Epidermal melanocyte (primary cell): ENCODE measurements at regions not wholly inside any gene's neighbourhood (a gene's known extent, or its start where the extent isn't known, plus 50 kb on each side); places are given as distances from the start of the nearest gene placed in this dataset.
"Not testable (repeated sequence)": the region's sequence is repeated elsewhere in the genome, so short reads cannot be mapped to it uniquely, and the experiment has no call there.

Experiments
- DNase-seq: peaks from one replicate; pipeline ENCODE4 v3.0.0; 2011; ENCODE audit warnings: low spot score; ENCODE audit not compliant: insufficient read length

DNA sequence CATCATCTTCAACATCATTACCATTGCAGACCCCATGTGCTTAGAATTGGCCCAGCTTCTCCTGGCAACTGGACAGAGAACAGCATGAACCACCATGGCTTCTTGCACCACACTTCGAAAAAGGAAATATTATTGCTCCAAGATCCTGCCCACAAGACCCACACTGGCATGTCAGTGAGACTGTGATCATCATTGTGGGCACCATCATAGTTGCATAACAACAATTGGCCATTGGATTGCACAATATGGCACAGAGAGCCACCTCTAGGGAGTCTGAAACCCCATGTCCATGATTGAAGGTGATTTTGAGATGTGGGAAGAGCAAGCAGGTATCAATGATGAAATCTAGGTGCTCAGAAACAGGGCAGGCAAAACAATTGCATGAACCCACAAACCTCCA lies 918.9 kb downstream of the GRID1 start:
- DNase-seq: no peak

DNA sequence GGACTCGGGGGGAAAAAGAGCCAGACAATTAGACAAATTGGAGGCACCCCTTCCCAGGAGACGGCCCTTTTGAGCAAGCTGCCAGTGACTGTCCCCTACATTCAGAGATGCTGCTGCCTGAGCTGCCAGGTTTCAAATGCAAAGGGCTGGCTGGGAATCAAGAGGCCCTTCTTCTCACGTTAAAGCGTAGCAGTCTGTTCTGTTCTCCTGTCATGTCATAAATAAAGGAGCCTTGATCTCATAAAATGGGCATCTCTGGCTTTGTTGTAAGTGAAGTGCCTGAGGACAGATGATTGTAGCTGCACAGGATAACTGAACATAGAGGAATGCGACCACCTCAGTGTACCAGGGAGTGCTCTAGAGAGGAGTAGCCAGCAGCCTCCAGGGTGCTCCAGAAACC lies 917.9 kb downstream of the GRID1 start:
- DNase-seq: no peak

DNA sequence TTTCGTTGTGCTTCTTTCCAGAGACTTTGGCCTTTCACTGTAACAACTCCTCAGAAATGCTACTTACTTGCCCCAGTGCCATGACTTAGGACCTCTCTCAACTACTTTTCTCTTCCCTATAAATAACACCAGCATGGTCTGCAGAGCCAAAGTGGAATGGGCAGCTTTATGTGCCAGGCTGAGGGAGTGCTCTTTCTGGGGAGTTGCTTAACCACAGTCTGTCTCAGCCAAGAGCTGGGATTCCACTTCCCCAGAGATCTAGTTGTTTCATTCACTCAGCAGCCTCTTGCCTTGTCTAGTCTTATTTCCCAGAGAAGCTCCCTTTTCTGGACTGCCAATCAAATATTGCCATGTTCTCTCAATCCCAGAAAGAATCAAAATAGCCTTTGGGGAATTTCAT lies 912.2 kb downstream of the GRID1 start:
- no peak for DNase-seq

DNA sequence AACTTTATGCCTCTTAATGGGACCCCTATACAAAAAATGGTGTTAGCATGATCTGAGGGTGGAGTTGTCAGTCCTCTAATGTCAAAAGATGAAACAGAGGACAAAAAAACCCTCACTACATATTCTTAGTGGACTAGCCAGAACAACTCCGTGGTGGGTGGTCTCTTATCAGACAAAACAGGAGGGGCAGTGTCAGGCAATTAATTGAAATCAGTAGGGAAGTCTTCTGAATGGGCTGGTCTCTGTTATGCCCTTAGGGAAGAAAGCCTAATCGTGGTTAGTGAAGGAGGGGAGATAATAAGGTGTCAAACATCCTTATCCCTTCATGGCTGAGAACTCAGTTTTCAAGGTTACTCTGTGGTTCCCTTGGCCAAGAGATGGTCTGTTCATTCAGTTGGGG lies 909.4 kb downstream of the GRID1 start:
- no peak for DNase-seq

DNA sequence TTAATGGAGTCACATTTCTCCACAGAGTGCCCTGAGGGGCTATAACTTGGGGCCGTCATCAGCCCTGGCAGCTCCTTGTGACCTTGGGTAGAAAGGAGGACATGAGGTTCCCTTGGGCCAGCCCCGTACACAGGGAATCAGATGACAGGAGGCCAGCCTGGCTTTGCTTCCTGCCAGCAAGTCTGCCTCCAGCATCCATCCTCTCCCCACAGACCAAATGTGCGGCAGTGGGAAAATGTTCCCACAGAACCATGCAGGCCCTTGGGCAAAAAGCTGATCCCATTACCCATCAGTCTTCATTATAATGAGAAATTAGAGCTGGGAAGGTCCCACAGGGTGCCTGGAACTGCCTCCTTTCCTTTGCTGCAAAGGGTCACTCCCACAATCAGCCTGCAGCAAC lies 908.3 kb downstream of the GRID1 start:
- no peak for DNase-seq

DNA sequence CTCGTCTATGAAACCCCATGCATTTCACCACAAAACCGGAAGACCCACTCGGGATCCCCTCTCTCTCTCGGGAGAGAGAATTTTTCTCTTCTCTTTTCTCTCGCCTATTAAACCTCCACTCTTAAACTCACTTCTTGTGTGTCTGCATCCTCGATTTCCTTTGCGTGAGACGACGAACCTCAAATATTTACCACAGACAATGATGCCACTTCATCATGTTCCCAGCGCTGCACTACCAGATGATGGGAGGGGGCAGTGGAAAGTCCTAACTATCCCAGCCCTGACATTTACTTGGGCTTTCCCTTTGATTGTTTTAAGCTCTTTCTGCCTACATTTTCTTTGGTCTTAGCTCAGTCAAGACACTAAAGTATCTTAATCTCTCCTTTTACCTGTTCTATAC lies 906.7 kb downstream of the GRID1 start:
- DNase-seq: no peak

DNA sequence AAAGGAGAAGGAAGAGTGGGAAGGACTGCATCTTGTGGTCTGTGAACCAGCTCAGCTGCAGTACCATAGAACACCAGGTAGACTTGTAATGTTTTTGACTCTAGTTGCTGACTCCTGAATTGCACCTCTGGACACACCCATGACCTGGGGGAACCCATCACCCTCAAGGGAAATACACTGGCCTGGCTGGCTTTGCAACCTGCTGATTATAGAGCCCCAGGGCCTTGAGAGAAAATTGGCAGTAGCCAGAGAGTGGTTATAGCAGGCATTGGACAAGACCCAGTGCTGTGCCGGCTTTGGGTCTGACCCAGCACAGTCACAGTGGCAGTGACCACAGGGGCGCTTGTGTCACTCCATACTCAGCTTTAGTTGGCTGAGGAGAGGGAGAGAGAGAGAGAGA lies 902.3 kb downstream of the GRID1 start:
- DNase-seq: no peak

DNA sequence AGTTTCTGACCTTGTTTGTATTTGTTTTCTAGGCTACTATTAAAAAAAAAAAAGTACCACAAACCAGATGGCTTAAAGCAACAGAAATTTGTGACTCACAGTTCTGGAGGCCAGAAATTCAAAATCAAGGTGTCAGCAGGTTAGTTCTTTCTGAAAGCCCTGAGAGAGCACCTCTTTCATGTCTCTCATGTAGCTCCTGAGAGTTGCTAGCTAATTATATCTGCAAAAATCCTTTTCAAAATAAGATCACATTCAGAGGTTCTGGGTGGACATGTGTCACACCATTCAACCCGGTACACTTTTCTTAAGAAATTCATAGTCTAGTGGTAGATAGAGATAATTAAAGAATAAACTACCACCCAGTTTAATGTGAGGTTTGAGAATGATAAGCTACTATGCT lies 888.6 kb downstream of the GRID1 start:
- no peak for DNase-seq

DNA sequence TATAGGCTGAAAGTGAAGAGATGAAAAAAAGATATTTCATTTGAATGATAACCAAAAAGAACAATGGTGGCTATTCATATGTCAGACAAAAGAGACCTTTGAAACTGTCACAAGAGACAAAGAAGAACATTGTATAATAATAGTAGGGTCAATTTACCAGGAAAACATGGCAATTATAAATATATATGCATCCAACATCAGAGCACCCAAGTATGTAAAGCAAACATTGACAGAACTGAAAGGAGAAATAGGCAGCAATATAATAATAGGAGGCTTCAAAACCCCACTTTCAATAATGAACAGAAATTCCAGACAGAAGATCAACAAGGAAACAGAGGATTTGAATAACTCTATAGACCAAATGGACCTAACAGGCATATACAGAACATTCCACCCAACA lies 876.2 kb downstream of the GRID1 start:
- DNase-seq: no peak

DNA sequence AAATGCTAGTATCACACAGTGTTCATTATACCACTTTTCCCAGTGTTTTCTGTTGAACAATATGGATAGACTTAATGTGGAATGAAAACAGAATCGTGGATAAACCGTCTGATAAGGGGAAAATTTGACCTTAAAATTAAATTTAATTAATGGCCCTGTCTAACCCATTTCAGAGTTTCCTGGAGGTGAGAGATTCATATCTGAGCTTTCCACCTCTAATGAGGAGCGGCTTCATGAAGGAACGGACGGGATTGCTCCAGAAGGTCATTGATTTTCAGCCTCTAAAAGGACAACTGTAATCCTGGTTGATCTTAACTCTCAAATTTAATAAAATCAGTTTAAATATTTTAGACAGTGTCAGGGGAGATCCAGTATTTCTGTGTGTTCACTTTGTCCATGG lies 874.9 kb downstream of the GRID1 start:
- DNase-seq: no peak

DNA sequence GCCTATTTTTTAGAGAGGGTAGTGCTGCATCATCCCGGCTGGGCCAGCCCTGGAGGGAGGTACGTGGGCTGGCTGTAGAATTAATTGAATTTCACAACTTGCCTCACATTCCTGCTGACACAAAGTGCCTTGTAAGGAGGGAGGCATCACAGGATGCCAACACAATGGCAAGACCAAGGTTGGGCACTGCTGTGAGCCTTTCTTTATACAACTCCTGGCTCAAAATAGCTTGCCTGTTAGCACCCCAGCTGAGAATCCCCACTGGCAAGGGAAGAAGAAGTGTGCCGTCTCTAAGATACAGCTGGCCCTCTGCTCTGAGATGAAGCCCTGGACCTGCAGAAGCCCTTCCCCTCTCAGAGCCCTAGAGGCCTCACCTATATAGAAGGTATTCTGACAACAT lies 873.9 kb downstream of the GRID1 start:
- no peak for DNase-seq

DNA sequence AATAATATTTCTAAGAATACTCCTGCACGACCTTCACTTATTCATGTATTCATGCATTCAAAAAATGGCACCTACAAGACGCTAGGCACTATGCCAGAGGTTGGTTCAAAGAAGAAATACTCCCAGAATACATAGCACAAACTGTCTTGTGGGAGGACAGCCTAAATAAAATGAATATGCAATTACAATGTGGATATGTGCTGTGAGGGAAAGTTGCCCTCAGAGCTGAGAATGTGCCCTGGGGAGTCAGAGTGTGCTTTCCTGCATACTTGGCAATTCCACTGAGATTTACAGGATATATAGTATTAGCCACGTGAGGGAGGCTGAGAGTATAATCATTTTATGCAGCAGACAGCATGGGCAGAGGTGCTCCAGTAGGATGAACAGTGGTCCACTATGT lies 872.9 kb downstream of the GRID1 start:
- DNase-seq: no peak

DNA sequence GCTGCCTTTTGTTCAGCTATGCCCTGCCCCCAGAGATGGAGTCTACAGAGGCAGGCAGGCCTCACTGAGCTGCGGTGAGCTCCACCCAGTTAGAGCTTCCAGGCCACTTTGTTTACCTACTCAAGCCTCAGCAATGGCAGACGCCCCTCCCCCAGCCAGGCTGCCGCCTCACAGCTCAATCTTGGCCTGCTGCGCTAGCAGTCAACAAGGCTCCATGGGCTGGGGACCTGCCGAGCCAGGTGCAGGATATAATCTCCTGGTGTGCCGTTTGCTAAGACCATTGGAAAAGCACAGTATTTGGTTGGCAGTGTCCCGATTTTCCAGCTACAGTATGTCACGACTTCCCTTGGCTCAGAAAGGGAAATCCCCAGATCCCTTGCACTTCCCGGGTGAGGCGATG lies 862.0 kb downstream of the GRID1 start:
- DNase-seq: not testable (repeated sequence)

DNA sequence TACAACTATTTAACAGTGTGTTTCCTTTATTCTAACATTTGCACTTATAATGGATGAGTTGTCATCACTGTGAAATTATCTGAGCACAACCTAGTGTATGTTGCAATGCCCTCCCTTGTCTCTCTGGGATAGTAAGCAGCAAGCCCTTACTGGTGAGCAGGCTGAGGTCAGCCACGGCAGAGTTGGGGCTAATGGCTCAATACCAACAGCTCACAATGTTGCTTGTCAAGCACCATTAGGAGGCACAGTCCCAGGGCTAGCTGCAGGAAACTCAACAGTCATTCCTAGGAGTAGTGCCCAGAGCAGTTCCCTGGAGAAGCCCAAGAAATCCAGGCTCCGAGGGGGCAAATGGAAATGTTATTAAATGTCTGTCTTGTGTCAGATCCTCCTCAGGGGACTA lies 858.4 kb downstream of the GRID1 start:
- DNase-seq: no peak

DNA sequence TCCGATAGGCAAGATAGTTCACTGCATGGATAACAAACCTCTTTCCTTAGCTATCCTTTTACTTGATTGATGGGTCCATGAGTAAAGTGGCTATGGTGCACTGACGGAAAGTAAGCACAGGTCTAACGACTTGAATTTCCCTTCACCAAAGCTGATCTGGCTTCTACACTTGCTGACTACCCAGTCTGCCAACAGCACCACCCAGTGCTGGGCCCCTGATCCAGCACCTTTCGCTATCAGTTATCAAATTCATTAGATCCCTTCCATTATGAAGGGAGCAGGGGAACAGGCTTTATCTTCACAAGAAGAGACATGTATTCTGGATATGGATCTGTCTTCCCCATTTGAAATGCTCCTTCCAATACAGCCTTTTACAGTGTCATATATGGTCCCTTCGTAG lies 855.9 kb downstream of the GRID1 start:
- DNase-seq: no peak

DNA sequence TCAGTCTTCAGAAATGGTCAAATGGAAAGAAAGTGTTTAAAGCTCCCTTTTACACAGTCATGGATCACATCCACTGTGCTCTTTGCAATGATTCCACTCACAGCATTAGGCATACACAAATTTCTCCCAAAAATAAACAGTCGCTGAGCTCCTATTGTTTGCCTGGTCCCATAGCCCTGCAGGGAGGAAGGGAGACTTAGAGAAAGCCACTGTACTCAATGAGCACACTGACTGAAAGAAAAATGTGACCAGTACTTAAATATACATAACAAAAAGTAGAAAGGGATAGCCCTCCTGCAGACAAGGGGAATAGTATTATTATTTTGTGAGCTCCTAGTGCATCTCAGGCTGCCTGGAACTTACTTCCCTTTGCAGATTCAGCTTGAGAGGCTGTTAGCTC lies 853.2 kb downstream of the GRID1 start:
- DNase-seq: no peak

DNA sequence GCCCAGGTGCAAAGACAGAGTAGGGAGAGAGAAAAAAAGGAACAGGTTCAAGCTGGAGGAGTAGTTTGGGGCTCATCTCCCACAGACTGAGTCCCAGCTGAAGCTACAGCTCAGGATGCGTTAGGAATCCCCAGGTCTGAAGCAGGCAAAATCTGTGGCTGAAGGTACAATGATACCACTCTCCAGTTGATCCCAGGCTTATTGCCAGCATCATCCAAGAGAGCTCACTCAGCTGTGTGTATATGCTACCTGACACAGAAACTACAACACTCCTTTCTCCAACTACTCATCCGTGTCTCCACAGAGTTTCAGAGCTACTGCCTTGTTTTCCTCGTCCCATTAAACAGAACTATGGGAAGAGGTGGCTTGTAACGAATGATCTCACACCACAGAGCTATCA lies 851.3 kb downstream of the GRID1 start:
- no peak for DNase-seq

DNA sequence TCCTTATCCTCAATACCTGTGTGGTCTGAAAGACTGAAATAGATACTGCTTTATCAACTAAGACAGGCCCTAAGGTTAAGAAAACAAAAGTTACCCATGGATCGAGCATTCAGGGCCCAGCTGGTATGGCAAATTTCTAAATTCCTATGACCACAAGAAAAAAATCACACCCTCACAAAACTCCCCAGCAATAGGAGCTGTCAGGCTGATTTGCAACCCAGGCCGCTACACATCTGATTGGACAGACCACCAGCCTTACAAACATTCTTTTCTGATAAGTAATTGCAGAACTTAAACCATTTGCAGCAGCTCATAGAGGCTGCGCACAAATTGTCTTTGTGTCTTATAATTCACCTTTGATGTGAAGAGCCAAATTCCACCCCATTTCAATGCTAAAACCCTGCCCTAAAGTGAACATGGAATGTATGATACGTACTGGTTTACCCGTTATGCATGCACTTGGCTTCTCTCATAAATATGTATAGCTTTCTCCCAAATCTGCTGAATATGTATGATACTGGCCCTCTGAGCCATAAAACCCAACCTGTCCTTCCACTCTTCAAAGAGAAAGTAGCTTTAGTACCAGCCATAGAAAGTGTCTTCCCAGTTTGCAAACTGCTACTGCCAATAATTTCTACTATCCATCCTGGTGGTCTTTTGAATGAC lies 842.5 kb downstream of the GRID1 start:
- DNase-seq: no peak

DNA sequence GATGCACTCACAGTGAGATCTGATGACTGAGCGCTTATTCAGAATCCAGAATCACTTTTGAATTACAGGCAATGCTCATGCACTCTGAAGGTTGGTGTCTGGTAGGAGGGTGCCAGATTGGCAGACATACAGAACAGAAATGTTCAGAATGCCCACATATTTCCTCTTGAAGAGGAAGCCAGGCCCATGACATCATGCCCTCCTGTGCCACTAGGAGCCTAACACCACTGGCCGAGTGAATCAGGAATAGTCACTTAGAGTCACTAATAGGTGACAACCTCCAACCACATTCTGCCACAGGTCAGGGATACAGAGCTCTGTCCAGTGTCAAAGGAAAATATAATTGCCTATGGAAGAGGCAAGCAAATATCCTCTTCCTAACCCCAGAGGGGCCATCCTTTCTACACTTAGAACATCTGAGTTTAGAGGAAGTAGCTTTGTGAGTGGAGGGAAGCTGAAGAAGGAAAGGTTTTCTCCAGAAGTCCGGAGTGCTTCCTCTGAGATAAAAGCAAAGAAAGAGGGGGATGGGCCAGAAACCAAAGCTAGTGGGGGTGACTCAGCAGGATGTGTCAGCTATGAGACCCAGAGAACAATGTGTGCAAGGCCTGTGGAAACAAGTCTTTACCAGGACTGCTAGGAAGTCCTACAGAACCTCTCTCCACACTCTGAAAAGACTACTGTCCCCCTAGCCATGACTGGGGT lies 838.8 kb downstream of the GRID1 start:
- no peak for DNase-seq

DNA sequence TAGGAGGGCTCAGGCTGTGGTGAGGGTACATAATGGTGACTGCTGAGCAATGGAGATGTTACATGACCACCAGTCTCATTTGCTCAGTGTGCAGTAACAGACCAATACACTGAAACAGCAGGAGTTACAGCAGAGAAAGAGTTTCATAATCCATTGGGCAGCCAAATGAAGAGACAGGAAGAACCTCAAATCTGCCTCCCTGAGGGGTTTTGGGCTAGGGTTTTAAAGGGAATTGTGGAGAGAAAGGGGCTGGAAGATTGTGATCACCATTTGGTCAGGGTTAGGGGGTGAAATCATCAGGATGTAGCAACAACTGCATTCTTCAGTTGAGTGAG lies 838.3 kb downstream of the GRID1 start:
- DNase-seq: no peak

DNA sequence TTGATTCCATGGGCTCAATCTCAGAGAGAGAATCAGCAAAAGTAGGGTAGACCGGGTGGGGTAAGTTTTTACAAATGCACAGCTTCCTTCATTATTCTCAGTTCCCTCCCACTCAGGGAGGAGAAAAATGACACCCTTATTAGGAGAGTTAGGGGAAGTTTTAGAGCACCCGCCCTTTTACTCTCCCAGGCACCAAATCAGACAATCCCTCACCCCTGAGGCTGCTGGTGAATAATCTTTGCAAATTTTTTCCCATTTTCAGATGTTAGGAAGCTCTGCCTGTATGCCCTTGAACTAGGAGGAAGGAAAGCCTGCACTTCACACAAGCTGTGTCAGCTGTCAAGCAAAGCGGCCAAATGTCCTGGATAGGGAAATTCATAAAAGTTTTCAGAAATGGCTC lies 834.9 kb downstream of the GRID1 start:
- DNase-seq: no peak

DNA sequence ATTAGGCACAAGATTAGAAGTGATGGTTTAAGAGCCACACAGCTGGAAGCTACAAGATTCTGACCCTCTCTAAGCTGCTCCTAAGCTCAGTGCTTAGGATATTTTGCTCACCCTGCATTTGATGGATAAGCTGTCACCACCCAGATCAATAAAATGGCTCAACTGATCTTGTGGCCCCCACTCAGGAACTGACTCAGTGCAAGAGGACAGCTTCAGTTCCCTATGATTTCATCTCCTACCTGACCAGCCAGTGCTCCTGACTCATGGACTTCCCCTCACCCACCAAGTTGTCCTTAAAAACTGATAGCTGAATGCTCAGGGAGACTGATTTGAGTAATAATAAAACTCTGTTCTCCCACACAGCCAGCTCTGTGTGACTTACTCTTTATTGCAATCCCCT lies 833.8 kb downstream of the GRID1 start:
- DNase-seq: no peak

DNA sequence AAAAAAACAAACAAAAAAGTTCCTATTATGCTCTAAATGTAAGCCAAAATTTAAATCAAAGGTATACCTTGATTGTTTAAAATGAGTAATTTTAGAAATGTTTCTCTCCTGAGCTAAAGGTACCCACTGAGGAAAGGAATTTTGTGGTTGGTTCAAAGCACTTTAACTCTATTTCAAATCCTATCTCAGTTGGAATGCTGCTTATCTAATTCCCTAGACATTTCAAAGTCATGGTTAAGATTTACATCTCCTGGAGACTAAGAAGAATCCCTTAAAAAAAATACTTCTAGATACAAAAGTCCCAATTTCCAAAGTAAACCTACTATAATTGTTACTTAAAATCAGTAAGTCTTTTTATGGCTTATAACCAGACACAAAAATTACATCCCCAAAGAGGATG lies 830.7 kb downstream of the GRID1 start:
- no peak for DNase-seq

DNA sequence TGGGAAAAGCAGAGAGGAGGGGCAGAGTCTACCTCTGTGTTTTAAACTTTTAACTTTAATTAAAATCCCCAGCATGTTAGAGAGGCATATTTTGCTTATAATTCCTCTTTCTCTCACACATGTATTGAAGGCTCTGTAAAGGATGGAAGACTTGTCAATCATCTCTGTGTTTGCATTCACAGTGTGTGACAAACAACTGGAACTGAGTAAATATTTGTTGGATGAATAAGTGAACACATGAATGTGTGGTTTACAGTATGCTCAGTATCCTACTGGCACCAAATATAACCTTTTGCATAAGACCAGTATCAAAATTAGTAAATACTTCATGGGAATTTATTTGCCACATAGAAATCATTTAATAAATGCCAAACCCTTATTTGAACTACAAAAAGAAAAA lies 829.0 kb downstream of the GRID1 start:
- DNase-seq: no peak
